Calu3 (cell line): ENCODE measurements at regions not wholly inside any gene's neighbourhood (a gene's known extent, or its start where the extent isn't known, plus 50 kb on each side); places are given as distances from the start of the nearest gene placed in this dataset.

Experiments used
- BruUV-seq: library from RNA; stranded (reverse); fragments of 400-500 nt; replicated peaks from 2 replicates; lab custom pipeline; 2021; lab: Mats Ljungman, UMichigan
- CTCF ChIA-PET: fragments of 300-600 bp; sonication (Branson Sonifier 250); formaldehyde crosslinking; loops from one replicate; lab custom pipeline; 2022; ENCODE audit warnings: antibody characterized with exemption; lab: Charles Lee
- DNase-seq: peaks from one replicate; pipeline ENCODE4 v3.0.0; 2022
- H3K27ac Mint-ChIP-seq: one replicate; pipeline ENCODE4 v1.8.0; 2022; ENCODE audit warnings: mixed read lengths; ENCODE audit not compliant: unreplicated experiment
- H3K27me3 Mint-ChIP-seq: one replicate; pipeline ENCODE4 v1.8.0; 2022; ENCODE audit warnings: mixed read lengths; ENCODE audit not compliant: unreplicated experiment
- H3K36me3 Mint-ChIP-seq: one replicate; pipeline ENCODE4 v1.8.0; 2022; ENCODE audit warnings: mild to moderate bottlenecking, moderate library complexity, mixed read lengths; ENCODE audit not compliant: insufficient read depth, unreplicated experiment
- H3K4me1 Mint-ChIP-seq: one replicate; pipeline ENCODE4 v1.8.0; 2022; ENCODE audit warnings: mild to moderate bottlenecking, low read depth, mixed read lengths; ENCODE audit not compliant: unreplicated experiment
- H3K4me3 Mint-ChIP-seq: one replicate; pipeline ENCODE4 v1.8.0; 2022; ENCODE audit warnings: mild to moderate bottlenecking, low read depth, moderate library complexity, mixed read lengths; ENCODE audit not compliant: unreplicated experiment
- H3K9me3 Mint-ChIP-seq: one replicate; pipeline ENCODE4 v1.8.0; 2022; ENCODE audit warnings: low read depth, mixed read lengths; ENCODE audit not compliant: unreplicated experiment
- CTCF ChIP-seq: fragments of 200-600 bp; IDR thresholded peaks from one replicate; pipeline ENCODE4 v1.8.0; 2022; ENCODE audit warnings: antibody characterized with exemption; ENCODE audit not compliant: unreplicated experiment
- intact Hi-C: fragments of 100-400 bp; cut with micrococcal nuclease; formaldehyde crosslinking; loops from one replicate; pipeline ENCODE4 v1.10.0; 2022; ENCODE audit not compliant: unreplicated experiment

- BruUV-seq, result no TSS peak
- Mint-ChIP-seq H3K36me3 (peaks cover 20% of the 10 kb centered on the region), H3K27ac (no peak overlapping the region), H3K4me3 (no peak overlapping the region), H3K4me1 (peaks cover 22% of the 10 kb centered on the region), H3K27me3 (no peaks in the 10 kb centered on the region), H3K9me3 (peaks cover 17% of the 10 kb centered on the region)
- intact Hi-C loops, result no loop called here
- no peak for DNase-seq
- CTCF ChIA-PET, result no interaction called here
- no peak for TF ChIP-seq CTCF
Observed at GRCh38 chr15:100705841-100706240, 103.5 kb downstream of the ASB7 start.

DNA sequence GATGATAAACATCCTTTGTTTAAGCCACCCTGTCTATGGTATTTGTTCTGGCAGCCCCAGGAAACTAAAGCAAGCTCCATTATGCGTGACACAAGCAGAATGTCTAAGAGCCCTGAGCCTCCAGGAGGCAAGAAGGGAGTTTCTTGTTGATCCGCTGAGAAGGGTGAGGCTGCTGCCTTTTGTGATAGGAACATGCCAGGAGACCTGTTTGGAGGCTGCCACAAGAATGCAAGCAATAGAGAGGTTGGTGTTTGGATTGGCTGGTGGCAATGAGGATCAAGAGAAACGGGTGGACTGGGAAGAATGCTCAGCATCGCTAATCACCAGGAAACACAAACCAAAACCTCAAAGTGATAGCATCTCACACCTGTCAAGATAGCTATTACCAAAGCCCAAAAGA is 104.8 kb downstream of the ASB7 start:
- no peak overlapping the region for H3K27ac Mint-ChIP-seq
- no peaks in the 10 kb centered on the region for H3K27me3 Mint-ChIP-seq
- no peak for TF ChIP-seq CTCF
- H3K36me3 Mint-ChIP-seq, result peaks cover 21% of the 10 kb centered on the region
- CTCF ChIA-PET, result no interaction called here
- peaks cover 17% of the 10 kb centered on the region for H3K9me3 Mint-ChIP-seq
- H3K4me3 Mint-ChIP-seq, result no peak overlapping the region
- no peak for DNase-seq
- peaks cover 35% of the 10 kb centered on the region for H3K4me1 Mint-ChIP-seq
- intact Hi-C loops, result no loop called here
- no TSS peak for BruUV-seq

- CTCF ChIA-PET, result no interaction called here
Observed at GRCh38 chr15:100708916-100709315, 106.5 kb downstream of the ASB7 start.

GRCh38 chr15:100710222-100710621 is 107.8 kb downstream of the ASB7 start:
- no peak for DNase-seq
- H3K27ac Mint-ChIP-seq, result peak overlapping the region; percentile 98
- H3K4me3 Mint-ChIP-seq, result peak overlapping the region; percentile 27
- H3K9me3 Mint-ChIP-seq, result peaks cover 17% of the 10 kb centered on the region
- no TSS peak for BruUV-seq
- CTCF ChIA-PET, result interaction anchor here (0.7 kb wide), 1 partner anchor 17 kb away, joined by 3 read pairs; no protein-coding TSS in a partner anchor
- intact Hi-C loops, result no loop called here
- H3K36me3 Mint-ChIP-seq, result peaks cover 45% of the 10 kb centered on the region
- TF ChIP-seq CTCF, result no peak
- H3K4me1 Mint-ChIP-seq, result peaks cover 54% of the 10 kb centered on the region
- no peaks in the 10 kb centered on the region for H3K27me3 Mint-ChIP-seq

More at GRCh38 chr15:100708916-100709315, 106.5 kb downstream of the ASB7 start:
- no TSS peak for BruUV-seq
- peak overlapping the region; percentile 98 for H3K27ac Mint-ChIP-seq
- H3K4me1 Mint-ChIP-seq, result peaks cover 50% of the 10 kb centered on the region
- no peaks in the 10 kb centered on the region for H3K27me3 Mint-ChIP-seq
- H3K36me3 Mint-ChIP-seq, result peaks cover 34% of the 10 kb centered on the region
- intact Hi-C loops, result no loop called here
- H3K4me3 Mint-ChIP-seq, result no peak overlapping the region
- DNase-seq, result no peak
- TF ChIP-seq CTCF, result no peak
- H3K9me3 Mint-ChIP-seq, result peaks cover 17% of the 10 kb centered on the region
